ENCODE measurements at regions not wholly inside any gene's neighbourhood (a gene's known extent, or its start where the extent isn't known, plus 50 kb on each side); places are given as distances from the start of the nearest gene placed in this dataset.

DNA sequence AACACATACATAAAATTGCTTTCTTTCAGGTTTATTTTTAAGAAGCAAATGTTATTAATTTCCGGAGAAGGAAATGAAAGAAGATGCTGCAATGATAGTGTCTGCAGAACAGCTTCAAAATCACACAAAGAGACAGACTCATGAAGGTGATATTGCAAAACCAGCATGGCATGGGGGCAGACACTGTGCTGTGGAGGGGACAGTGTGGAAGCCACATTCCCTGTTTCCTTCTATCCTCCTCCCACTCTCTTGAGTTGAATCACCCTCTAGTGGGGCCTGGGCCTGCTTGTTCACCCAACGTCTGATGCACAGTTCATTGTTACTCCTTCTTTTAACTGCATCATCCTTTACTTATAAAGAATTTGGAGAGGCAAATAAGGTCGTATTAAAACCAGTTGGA, 104.0 kb upstream of the INSIG1 start:
- Histone ChIP-seq H3K4me2 (peak overlapping the region in 2 of 11 experiments; percentile 3 to 21; a peak in 2 of 22 replicates), H3K27ac (no peak overlapping the region), H3K4me3 (no peak overlapping the region), H3K36me3 (no peaks in the 10 kb centered on the region), H3K4me1 (peaks cover 3 to 34% (median 21%) of the 10 kb centered on the region in 10 experiments), H3K9ac (no peak overlapping the region), H3K9me3 (replicated peaks in 1 of 11) (peaks cover 32 to 55% (median 49%) of the 10 kb centered on the region in 11 experiments), H4K20me1 (no peaks in the 10 kb centered on the region), H3K27me3 (no peaks in the 10 kb centered on the region)
- TF ChIP-seq Cebpa-rat (IDR thresholded peaks at IDR 0.05), result no peak

DNA sequence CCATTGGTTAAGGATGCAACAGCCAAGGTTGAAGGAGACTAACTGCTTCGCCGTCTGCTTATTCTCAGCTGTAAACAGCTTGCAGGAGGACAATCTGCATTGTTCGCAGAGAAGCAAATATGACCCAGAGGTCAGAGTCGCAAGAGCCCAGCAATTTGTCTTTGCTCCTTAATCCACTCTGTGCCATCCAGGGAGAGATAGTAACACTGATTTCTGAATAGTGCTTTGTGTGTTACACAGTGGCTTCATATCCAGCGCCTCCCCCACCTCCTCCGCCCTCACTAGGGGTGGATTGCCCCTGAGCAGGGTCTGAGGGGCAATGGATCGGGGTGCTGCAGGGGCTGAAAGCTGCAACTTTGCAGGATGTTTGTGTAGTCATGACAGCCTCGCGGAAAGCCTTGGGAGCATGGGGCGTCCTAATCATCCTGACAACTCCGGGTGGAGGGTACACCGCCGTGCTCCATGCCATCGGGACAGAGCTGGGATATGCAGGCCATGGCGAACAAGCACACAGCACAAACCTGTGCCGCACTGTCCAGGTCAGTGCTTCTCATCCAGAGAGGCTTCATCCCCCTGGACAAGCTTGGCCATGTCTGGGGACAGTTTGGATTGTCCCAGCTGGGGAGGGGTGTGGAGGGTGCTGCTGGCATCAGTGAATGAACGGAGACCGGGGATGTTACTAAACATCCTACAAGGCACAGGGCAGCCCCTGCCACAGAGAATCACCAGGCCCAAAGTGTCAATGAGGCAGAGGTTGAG, 103.1 kb upstream of the INSIG1 start:
- Histone ChIP-seq H3K27ac (no peak overlapping the region), H3K4me1 (peaks cover 7 to 25% (median 18%) of the 10 kb centered on the region in 10 experiments; a peak in 19 of 20 replicates), H3K9me3 (replicated peaks in 1 of 11) (peaks cover 32 to 56% (median 51%) of the 10 kb centered on the region in 11 experiments), H3K9ac (no peak overlapping the region), H3K4me3 (no peak overlapping the region), H3K36me3 (no peaks in the 10 kb centered on the region), H4K20me1 (no peaks in the 10 kb centered on the region), H3K27me3 (no peaks in the 10 kb centered on the region), H3K4me2 (no peak overlapping the region)
- TF ChIP-seq Cebpa-rat (IDR thresholded peaks at IDR 0.05), result no peak

DNA sequence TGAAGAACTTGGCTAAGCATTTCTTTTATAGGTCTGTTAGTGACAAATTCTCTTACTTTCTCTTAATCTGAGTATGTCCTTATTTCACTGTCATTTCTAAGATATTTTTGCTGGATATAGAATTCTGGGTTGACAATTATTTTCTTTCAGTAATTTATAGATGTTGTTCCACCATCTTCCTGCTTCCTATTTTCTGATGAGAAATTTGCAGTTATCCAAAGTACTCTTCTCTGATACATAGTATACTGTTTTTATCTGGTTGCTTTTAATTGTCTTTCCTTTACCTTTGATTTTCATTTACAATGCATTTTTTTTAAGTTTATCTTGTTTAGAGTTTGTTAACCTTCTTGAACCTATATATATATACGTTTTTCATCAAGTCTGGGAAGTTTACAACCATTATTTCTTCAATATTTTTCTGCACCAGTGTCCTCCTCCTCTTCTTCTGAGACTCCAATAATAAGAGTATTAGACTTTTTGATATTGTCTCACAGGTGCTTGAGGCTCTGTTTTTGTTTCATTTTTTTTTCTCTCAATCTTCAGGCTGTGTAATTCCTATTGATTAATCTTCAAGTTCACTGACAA, 101.6 kb upstream of the INSIG1 start:
- H3K4me1 ChIP-seq, result peaks cover 6 to 30% (median 14%) of the 10 kb centered on the region in 10 experiments; a peak in 18 of 20 replicates
- no peaks in the 10 kb centered on the region for H3K27me3 ChIP-seq
- H3K27ac ChIP-seq, result no peak overlapping the region
- H3K9me3 ChIP-seq (replicated peaks in 1 of 11), result peaks cover 32 to 56% (median 51%) of the 10 kb centered on the region in 11 experiments
- no peak overlapping the region for H3K4me3 ChIP-seq
- H3K4me2 ChIP-seq, result no peak overlapping the region
- no peaks in the 10 kb centered on the region for H4K20me1 ChIP-seq
- H3K9ac ChIP-seq, result no peak overlapping the region
- no peaks in the 10 kb centered on the region for H3K36me3 ChIP-seq
- no peak for TF ChIP-seq Cebpa-rat (IDR thresholded peaks at IDR 0.05)

DNA sequence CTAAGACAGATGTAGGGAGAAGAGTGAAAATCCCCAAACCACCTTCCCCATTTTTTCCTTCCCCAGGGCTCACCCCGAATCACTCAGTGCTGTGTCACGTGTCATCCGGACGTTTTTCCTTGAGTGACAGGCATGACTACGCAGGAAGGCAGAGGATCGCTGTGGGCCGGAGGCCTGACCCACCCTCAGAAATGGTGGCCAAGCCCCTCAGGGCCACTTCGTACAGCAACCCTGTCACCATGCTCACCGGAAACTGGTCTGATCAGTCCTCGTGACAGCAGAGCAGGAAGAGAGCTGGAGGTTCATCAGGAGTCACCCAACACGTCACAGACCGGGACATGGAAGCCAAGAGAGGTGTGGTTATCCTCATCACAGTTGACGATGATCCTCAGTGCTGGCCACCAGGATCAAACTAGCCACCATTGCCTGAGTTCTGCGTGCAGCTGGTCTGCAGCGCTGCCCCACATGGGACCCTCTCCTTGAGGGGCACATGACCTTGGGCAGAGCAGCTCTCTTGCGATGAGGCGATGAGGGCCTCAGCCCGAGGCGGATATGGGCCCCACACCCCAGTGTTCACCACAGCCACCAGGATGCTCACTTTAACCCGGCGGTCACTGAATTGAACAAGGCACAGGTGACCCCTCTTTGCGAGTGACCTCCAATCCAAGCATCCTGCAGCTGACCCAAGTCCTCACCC, 99.3 kb upstream of the INSIG1 start:
- Histone ChIP-seq H3K9ac (no peak overlapping the region), H3K27me3 (no peaks in the 10 kb centered on the region), H3K4me2 (peak overlapping the region in 3 of 11 experiments; percentile 9 to 73 (median 40); a peak in 4 of 22 replicates), H3K4me1 (peaks cover 15 to 35% (median 21%) of the 10 kb centered on the region in 10 experiments), H3K27ac (no peak overlapping the region), H3K4me3 (no peak overlapping the region), H3K9me3 (replicated peaks in 1 of 11) (peaks cover 28 to 44% (median 38%) of the 10 kb centered on the region in 11 experiments), H4K20me1 (no peaks in the 10 kb centered on the region), H3K36me3 (no peaks in the 10 kb centered on the region)
- no peak for TF ChIP-seq Cebpa-rat (IDR thresholded peaks at IDR 0.05)

DNA sequence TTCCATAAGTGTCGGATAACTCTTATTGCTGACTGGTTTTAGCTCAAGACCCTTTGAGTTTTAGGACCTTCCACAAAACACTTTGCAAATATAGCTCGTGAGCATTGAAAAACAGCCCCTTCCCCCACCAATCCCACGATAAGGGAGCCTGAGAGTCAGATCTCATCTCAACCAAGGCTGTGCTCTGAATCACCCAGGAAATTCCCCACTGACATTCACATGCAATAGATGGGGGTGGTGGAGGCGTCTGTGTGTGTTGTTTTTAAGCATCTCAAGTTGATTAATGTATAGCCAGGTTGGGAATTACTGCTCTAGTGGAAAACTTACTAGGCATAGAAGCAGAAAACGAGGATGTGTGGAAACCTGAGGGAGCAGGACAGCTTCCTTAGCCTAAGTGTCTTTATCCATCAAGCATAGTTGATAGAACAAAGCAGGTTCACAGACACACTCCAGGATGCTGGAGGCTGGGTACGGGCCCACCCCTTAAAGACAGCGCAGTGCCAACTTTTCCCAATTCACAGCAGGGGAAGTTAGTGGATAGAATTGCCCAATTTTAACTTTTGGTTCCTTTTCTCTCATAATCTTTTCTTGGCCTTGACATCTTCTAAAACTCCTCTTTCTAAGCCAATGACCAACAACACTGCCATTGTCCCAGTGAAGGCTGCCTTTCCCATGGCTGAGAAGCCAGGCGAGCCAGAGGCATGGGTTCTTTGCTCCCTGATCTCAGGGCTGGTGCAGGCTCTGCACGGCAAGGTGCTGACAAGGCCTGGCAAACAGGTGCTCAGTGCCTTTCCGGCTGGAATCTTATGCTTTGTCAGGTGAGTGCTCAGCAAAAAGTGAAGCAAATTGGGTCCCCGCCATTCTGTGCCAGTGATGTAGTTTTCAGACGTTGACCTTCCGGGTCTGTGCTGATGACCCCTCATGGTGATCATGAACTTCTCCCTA, 98.5 kb upstream of the INSIG1 start:
- TF ChIP-seq Cebpa-rat (IDR thresholded peaks at IDR 0.05), result no peak
- Histone ChIP-seq H3K9me3 (replicated peaks in 1 of 11) (peaks cover 27 to 42% (median 35%) of the 10 kb centered on the region in 11 experiments), H3K4me3 (no peak overlapping the region), H3K4me1 (peaks cover 23 to 40% (median 30%) of the 10 kb centered on the region in 10 experiments), H3K27ac (no peak overlapping the region), H3K9ac (no peak overlapping the region), H3K4me2 (peak overlapping the region in 5 of 11 experiments; percentile 23 to 74 (median 41); a peak in 10 of 22 replicates), H3K36me3 (no peaks in the 10 kb centered on the region), H4K20me1 (no peaks in the 10 kb centered on the region), H3K27me3 (no peaks in the 10 kb centered on the region)

DNA sequence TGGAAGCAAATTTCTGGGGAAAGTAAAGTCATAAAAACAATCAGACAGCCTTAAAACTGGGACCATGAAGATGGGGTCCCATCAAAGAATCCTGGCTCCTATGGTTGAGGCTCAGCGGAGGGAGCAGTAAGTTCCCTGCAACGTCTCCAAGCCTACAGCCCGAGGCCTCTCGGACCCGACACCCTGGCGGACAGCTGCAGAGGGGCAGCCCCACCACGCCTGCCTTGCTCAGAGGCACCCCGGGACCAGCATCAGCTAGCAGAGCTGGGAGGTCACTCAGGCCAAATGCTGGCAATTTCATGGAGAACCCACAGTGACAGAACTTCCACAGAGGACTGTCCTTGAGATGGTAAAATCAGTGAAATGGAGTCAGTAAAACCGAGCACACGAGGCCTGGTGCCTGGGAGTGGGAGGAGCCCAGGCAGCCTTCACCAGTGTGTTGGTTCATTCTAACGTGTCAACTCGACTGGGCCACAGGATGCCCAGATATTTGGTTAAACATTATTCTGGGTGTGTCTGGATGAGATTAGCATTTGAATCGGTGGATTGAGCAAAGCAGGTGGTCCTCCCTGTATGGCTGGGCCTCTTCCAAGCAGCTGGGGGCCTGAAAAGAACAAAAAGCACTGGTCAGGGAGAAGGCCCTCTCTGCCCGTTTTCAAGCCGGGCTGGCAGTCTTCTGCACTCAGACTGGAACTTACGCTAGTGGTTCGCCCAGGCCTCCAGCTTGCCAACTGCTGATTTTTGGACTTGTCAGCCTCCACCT, 96.2 kb upstream of the INSIG1 start:
- peaks cover 34 to 53% (median 44%) of the 10 kb centered on the region in 10 experiments for H3K4me1 ChIP-seq
- no peaks in the 10 kb centered on the region for H3K36me3 ChIP-seq
- H3K4me2 ChIP-seq, result peak overlapping the region in 6 of 11 experiments; percentile 87 to 97 (median 93); a peak in 10 of 22 replicates
- H3K9ac ChIP-seq, result no peak overlapping the region
- H3K27ac ChIP-seq, result no peak overlapping the region
- no peak for TF ChIP-seq Cebpa-rat (IDR thresholded peaks at IDR 0.05)
- H4K20me1 ChIP-seq, result no peaks in the 10 kb centered on the region
- H3K27me3 ChIP-seq, result no peaks in the 10 kb centered on the region
- no peak overlapping the region for H3K4me3 ChIP-seq
- peaks cover 8 to 20% (median 14%) of the 10 kb centered on the region in 11 experiments for H3K9me3 ChIP-seq (replicated peaks in 1 of 11)

DNA sequence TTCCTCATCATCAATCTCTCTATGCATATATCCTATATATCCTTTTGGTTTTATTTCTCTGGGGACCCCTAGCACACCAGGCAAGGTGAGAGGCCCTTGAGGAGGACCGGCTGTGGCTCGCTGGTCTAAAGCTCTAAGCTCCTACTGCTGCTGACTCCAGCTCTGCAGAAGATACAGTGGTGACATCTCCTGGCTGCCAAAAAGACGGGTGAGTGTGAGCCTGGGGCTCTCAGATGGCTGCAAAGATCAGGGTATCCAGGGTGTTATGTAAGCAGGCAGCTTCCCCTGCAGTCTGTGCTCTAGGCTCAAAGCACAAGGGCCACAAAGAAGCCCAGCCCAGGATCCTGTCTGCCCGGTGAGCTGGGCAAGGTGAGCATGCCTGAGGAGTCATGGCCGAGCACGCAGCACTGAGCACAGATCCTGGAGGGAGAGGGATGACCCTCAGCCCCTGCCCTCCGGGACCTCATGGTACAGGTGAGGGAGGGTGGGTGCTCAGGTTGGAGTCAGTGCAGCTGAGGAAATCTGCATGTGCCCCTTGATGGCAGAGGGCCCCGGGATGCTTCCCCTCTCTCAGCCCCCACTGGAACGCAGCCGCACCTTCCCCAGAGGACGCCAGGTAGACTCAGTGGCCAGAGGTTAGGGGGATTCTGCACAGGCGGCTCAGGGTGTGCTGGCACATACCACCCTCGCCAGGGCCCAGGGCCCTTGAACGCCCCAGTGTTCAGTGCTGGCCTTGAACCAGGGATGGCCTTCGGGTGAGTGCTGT, 95.4 kb upstream of the INSIG1 start:
- Histone ChIP-seq H3K4me3 (no peak overlapping the region), H3K9me3 (replicated peaks in 1 of 11) (peaks cover 0 to 13% (median 7%) of the 10 kb centered on the region in 11 experiments; a peak in 13 of 22 replicates), H3K27ac (peak overlapping the region in 6 of 11 experiments; percentile 75 to 99 (median 97); a peak in 10 of 22 replicates), H3K9ac (peak overlapping the region in 4 of 11 experiments; percentile 59 to 92 (median 68); a peak in 7 of 22 replicates), H3K4me2 (peak overlapping the region in 9 of 11 experiments; percentile 87 to 97 (median 93); a peak in 19 of 22 replicates), H3K4me1 (peaks cover 42 to 61% (median 51%) of the 10 kb centered on the region in 10 experiments), H3K36me3 (no peaks in the 10 kb centered on the region), H3K27me3 (no peaks in the 10 kb centered on the region), H4K20me1 (no peaks in the 10 kb centered on the region)
- TF ChIP-seq Cebpa-rat (IDR thresholded peaks at IDR 0.05), result no peak
